HG03432 (cell line): ENCODE measurements at regions not wholly inside any gene's neighbourhood (a gene's known extent, or its start where the extent isn't known, plus 50 kb on each side); places are given as distances from the start of the nearest gene placed in this dataset.
"Not testable (repeated sequence)": the region's sequence is repeated elsewhere in the genome, so short reads cannot be mapped to it uniquely, and the experiment has no call there.

Source experiments
- ATAC-seq: cut with Tn5 transposase; IDR thresholded peaks from one replicate; pipeline ENCODE4 v1.9.1; 2021; ENCODE audit warnings: mild to moderate bottlenecking, moderate library complexity; ENCODE audit not compliant: unreplicated experiment

DNA sequence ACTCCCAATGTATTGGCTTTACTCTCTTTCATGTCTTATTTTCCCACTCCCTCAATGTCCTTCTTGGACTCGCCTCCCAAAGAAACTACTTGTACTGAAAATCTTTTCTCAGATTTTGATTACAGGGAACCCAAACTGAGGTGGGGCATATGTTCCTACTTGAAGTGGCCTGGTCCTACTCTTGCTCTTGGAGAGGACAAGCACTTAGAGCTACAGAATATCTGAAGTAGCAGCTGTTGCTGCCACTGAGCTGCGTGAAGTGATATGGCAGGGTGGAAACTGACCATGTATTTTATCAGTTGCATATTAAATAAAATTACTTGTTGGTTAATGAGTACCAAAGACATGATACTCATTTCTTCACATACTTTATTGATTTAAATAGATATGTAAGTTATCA is 129.5 kb downstream of the TSEN15 start:
- no peak for ATAC-seq

- ATAC-seq, result no peak
Observed at GRCh38 chr1:184183919-184184318, 132.4 kb downstream of the TSEN15 start.

GRCh38 chr1:184184614-184185013 is 133.1 kb downstream of the TSEN15 start:
- ATAC-seq, result not testable (repeated sequence)

DNA sequence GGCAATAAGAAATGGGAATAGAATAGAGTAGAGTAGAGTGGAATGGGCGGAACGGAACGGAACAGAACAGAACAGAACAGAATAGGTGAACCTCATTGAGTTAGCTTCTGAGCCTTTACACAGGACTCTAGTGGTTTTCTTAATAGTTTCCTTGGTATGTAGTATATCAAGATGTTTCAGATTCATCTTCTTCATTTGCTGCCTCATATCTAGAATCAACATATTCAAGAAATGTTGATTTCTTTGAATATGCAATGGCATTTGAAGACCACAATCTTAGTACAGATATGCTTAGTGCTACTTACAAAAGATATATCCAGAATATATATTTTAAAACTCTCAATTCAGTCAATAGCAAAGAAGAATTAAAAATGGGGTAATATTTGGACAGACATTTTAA is 133.8 kb downstream of the TSEN15 start:
- no peak for ATAC-seq

GRCh38 chr1:184186167-184186566 is 134.6 kb downstream of the TSEN15 start:
- ATAC-seq, result no peak

DNA sequence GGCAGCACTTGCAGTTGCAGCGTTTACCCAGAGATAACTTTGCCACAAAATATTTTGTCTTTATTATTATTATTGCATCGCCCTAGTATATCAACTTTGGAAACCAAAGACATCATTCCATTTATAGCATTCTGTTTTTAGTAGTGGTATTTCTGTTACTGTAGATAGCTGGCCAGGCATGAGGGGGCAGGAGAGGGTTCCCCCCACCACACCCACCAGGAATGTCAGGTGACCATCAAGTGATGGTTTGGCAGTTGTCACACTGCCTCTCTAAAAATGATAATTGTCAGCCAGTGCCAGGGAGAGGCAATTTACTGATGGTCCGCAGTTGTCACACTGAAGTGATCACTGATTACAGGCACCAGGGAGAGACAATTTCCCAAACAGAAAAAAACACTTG is 135.6 kb downstream of the TSEN15 start:
- no peak for ATAC-seq

GRCh38 chr1:184188037-184188436 is 136.5 kb downstream of the TSEN15 start:
- ATAC-seq, result no peak

DNA sequence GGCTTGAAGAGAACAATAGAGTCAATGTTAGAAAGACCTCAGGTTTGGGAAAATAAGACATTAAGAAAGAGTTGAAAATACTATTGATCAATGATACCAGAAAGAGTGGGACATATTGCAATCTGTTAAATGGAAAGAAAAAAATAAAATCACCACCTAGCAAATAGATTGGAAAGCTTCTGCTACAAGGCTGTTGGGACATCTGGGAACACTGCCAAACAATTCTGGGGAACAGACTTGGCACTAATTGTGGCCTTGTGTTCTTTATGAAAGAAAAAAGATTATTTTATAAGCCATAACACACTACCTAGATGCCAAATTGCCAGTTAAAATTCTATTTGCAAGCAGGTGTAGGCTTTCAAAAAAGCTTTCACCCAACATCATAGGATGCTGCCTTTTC is 137.8 kb downstream of the TSEN15 start:
- no peak for ATAC-seq

GRCh38 chr1:184190616-184191015 is 139.1 kb downstream of the TSEN15 start:
- no peak for ATAC-seq

GRCh38 chr1:184191181-184191621 is 139.7 kb downstream of the TSEN15 start:
- ATAC-seq, result no peak

DNA sequence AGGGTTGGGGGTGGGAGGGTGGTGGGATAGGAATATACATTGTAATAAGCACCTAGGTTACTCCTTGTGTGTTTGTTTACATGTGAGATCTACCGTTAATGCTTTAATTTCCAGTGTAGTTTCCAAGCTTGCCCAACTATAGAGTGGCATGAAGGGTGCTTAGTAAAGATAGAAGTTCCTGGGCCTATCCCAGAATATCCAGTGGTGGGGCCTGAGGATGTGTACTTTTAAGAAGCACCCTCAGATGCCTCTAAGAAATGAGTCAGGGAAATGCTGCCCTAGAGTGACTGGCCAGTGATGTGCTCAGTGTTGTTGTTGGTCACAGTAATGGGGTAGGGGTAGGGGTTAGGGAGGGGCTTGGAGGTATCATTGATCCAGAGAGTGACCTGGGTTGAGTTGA is 141.3 kb downstream of the TSEN15 start:
- no peak for ATAC-seq

DNA sequence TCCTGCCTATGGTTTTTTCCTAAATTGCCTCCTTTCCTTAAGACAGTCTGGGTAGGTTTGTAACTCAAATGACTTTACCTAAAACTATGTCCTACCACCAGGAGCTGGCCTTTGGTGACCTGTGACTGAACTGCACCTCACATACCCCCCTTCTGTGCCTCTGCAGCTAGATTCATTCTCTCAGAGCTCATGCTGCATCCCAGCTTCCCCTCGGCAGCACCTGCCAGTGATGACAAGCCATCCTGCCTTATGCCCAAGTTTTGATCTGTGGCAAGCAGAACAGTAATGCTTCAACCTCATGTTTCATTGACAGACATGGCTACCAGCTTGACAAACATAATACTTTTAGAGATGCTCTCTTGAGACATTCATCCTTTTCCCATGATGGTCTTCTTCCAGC is 141.9 kb downstream of the TSEN15 start:
- no peak for ATAC-seq

DNA sequence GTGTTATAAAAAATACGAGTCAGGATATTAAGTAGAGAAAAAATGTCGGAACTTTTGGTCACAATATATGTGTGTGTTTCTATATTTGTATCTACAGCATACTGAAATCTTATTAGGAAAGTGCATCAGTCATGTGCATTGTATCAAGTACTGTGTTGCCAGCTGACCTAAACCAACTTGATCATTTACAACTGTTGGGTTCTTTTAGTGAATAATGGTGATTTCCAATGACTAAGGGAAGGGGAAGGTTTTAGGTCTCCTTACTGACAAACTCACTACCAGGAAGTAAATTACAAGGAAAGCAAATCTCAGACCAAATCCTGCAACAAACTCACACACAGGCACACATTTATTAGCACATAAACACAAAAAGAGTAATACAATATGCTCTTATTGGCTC is 142.7 kb downstream of the TSEN15 start:
- no peak for ATAC-seq

- not testable (repeated sequence) for ATAC-seq
Observed at GRCh38 chr1:184195722-184196121, 144.2 kb downstream of the TSEN15 start.

GRCh38 chr1:184197831-184198230 is 146.3 kb downstream of the TSEN15 start:
- ATAC-seq, result no peak

- ATAC-seq, result no peak
Observed at GRCh38 chr1:184199036-184199435, 147.5 kb downstream of the TSEN15 start.

GRCh38 chr1:184199438-184200085 is 148.0 kb downstream of the TSEN15 start:
- ATAC-seq, result no peak

- ATAC-seq, result no peak
Observed at GRCh38 chr1:184208622-184209021, 157.1 kb downstream of the TSEN15 start.

GRCh38 chr1:184210031-184210430 is 158.5 kb downstream of the TSEN15 start:
- no peak for ATAC-seq

- ATAC-seq, result no peak
Observed at GRCh38 chr1:184210862-184211261, 159.3 kb downstream of the TSEN15 start.

- no peak for ATAC-seq
Observed at GRCh38 chr1:184212649-184213314, 161.3 kb downstream of the TSEN15 start.

GRCh38 chr1:184214128-184214527 is 162.6 kb downstream of the TSEN15 start:
- ATAC-seq, result no peak
